K562 (cell line): ENCODE measurements at regions not wholly inside any gene's neighbourhood (a gene's known extent, or its start where the extent isn't known, plus 50 kb on each side); places are given as distances from the start of the nearest gene placed in this dataset.

Source experiments
- ATAC-seq: fragments of 200-7000 bp; cut with Tn5 transposase; 3 replicates; pipeline ENCODE4 v1.9.1; 2020; ENCODE audit warnings: moderate library complexity
- BruUV-seq: library from RNA; stranded (reverse); fragments of 400-500 nt; replicated peaks from 2 replicates; lab custom pipeline; 2021; lab: Mats Ljungman, UMichigan
- CTCF ChIA-PET: fragments of 300-600 bp; formaldehyde crosslinking; extraction: SDS; loops from one replicate; lab custom pipeline; 2021; ENCODE audit warnings: low intra/inter-chr PET ratio; lab: Yijun Ruan, JAX
- POLR2A ChIA-PET: fragments of 300-600, 350-650 bp; sonication (Branson Sonifier 250); formaldehyde crosslinking; extraction: SDS; loops from one replicate; lab custom pipeline; 2021; ENCODE audit warnings: antibody characterized with exemption, inconsistent platforms; lab: Yijun Ruan, JAX
- DNase-seq, 4 experiments: peaks; one replicate each; pipeline versions ENCODE4 v3.0.0 to v3.0.0-alpha.2; 2011 to 2018; ENCODE audit warnings: low spot score in 3 of 4, mixed read lengths in 3 of 4; ENCODE audit errors: extremely low read depth in 1 of 4
- FAIRE-seq: peaks from 2 replicates; lab custom pipeline; 2011; peaks lifted over from hg19 to GRCh38; lab: Jason Lieb, UNC
- H2AFZ ChIP-seq: 2 replicates; pipeline ENCODE4 v1.6.0; 2011; ENCODE audit warnings: low read depth, low read length, control low read depth, inconsistent platforms
- H3K27ac ChIP-seq: fragments of 200-600 bp; 3 replicates; pipeline ENCODE4 v1.8.0; 2011; ENCODE audit warnings: low read depth, mild to moderate bottlenecking, control low read depth, inconsistent platforms, low read length, moderate library complexity, mixed read lengths; ENCODE audit errors: extremely low read depth
- H3K27me3 ChIP-seq, 2 experiments: fragments of 300-600 bp in 1 of 2; 2 replicates in 1 of 2; 3 replicates in 1 of 2; pipeline versions ENCODE4 v1.6.0 to v1.8.0; 2011; ENCODE audit warnings: inconsistent platforms in 2 of 2, low read length in 2 of 2, mild to moderate bottlenecking in 1 of 2, mixed read lengths in 1 of 2, moderate library complexity in 1 of 2; ENCODE audit not compliant: control insufficient read depth in 2 of 2, insufficient read depth in 2 of 2
- H3K36me3 ChIP-seq: fragments of 300-600 bp; 3 replicates; pipeline ENCODE4 v1.8.0; 2011; ENCODE audit warnings: mild to moderate bottlenecking, low read length, inconsistent platforms; ENCODE audit not compliant: control insufficient read depth, insufficient read depth
- H3K4me1 ChIP-seq, 2 experiments: fragments of 200-600 bp in 1 of 2; replicated peaks in 1 of 2; 2 replicates in 1 of 2; 3 replicates in 1 of 2; pipeline versions ENCODE4 v1.5.1 to v1.8.0; 2011; ENCODE audit warnings: inconsistent platforms in 2 of 2, low read length in 2 of 2, mild to moderate bottlenecking in 1 of 2, mixed read lengths in 1 of 2, moderate library complexity in 1 of 2; ENCODE audit not compliant: control insufficient read depth in 2 of 2, insufficient read depth in 2 of 2
- H3K4me2 ChIP-seq: 2 replicates; pipeline ENCODE4 v1.6.1; 2011; ENCODE audit warnings: low read length, control low read depth, inconsistent platforms, mixed read lengths; ENCODE audit not compliant: insufficient read depth
- H3K4me3 ChIP-seq: fragments of 200-600 bp; sonication (generic), shearing (Covaris generic); 2 replicates; pipeline ENCODE4 v1.5.1; 2016; ENCODE audit warnings: control low read depth, inconsistent platforms
- H3K79me2 ChIP-seq: fragments of 200-600 bp; 3 replicates; pipeline ENCODE4 v1.8.0; 2011; ENCODE audit warnings: low read length, inconsistent platforms; ENCODE audit not compliant: control insufficient read depth, insufficient read depth
- H3K9ac ChIP-seq, 2 experiments: 2 replicates each; pipeline versions ENCODE4 v1.6.0 to v1.6.1; 2011; ENCODE audit warnings: low read depth in 2 of 2, low read length in 2 of 2, control low read depth in 1 of 2, inconsistent platforms in 1 of 2, mild to moderate bottlenecking in 1 of 2, mixed read lengths in 1 of 2; ENCODE audit not compliant: insufficient read depth in 1 of 2
- H3K9me1 ChIP-seq: one replicate; pipeline ENCODE4 v1.6.0; 2011; ENCODE audit warnings: inconsistent platforms, mild to moderate bottlenecking, low read length, moderate library complexity; ENCODE audit not compliant: control insufficient read depth, insufficient read depth
- H3K9me3 ChIP-seq: replicated peaks from 2 replicates; pipeline ENCODE4 v1.5.1; 2011; ENCODE audit warnings: low read depth, low read length, inconsistent platforms; ENCODE audit not compliant: control insufficient read depth, insufficient read depth
- H4K20me1 ChIP-seq: replicated peaks from 2 replicates; pipeline ENCODE4 v1.6.1; 2011; ENCODE audit warnings: low read length, inconsistent platforms, mixed read lengths; ENCODE audit not compliant: control insufficient read depth, insufficient read depth
- ELF4 ChIP-seq: fragments of 450-650 bp; formaldehyde crosslinking; IDR thresholded peaks from 2 replicates; pipeline ENCODE4 v1.4.0; 2022; ENCODE audit warnings: missing genetic modification characterization
- FOXJ2 ChIP-seq: fragments of 200-800 bp; sonication (Bioruptor generic); IDR thresholded peaks from 2 replicates; pipeline ENCODE4 v1.6.1; 2016; ENCODE audit warnings: missing genetic modification characterization, missing compliant biosample characterization
- PML ChIP-seq: IDR thresholded peaks from 2 replicates; pipeline ENCODE4 v1.6.1; 2012; ENCODE audit warnings: low read length, inconsistent platforms
- RBBP5 ChIP-seq: fragments of 200-600 bp; sonication (generic); IDR thresholded peaks from 2 replicates; pipeline ENCODE4 v1.6.1; 2012; ENCODE audit warnings: borderline replicate concordance, mild to moderate bottlenecking, low read length, control low read depth, inconsistent platforms; ENCODE audit not compliant: insufficient read depth, poor library complexity, severe bottlenecking
- RBM14 ChIP-seq: fragments of 200-400 bp; formaldehyde crosslinking; IDR thresholded peaks from 2 replicates; pipeline ENCODE4 v1.6.1; 2018; ENCODE audit warnings: low read depth, mild to moderate bottlenecking, low read length, moderate library complexity, borderline replicate concordance; ENCODE audit not compliant: insufficient read depth
- SMAD4 ChIP-seq: fragments of 250-450 bp; sonication (Bioruptor Pico); conservative IDR thresholded peaks from 2 replicates; pipeline ENCODE4 v1.8.0; 2021; ENCODE audit warnings: inconsistent platforms, mild to moderate bottlenecking, moderate library complexity
- ZNF445 ChIP-seq: fragments of 250-450 bp; sonication (Bioruptor Pico); IDR thresholded peaks from 2 replicates; pipeline ENCODE4 v1.4.0; 2020; ENCODE audit warnings: low read depth, mild to moderate bottlenecking, moderate library complexity
- WGBS: fragments of 100-300 bp; shearing (Covaris generic); methylation state at CpG from one replicate; pipeline ENCODE4 v1.1.6; 2016; ENCODE audit warnings: low coverage, mixed read lengths; ENCODE audit not compliant: insufficient coverage; ENCODE audit errors: missing lambda C conversion rate; 5-methylcytosine and 5-hydroxymethylcytosine counted together
- in situ Hi-C: fragments of 300-500 bp; cut with MboI; formaldehyde crosslinking; loops from 4 replicates; pipeline ENCODE4 v1.15.0; 2018; ENCODE audit warnings: inconsistent platforms, mixed read lengths
- intact Hi-C: fragments of 100-400 bp; cut with micrococcal nuclease; formaldehyde crosslinking; loops from 2 replicates; pipeline ENCODE4 v1.14.2; 2022
- TF ChIP-seq, protein P1 (sequence below): fragments of 450-650 bp; conservative IDR thresholded peaks from 2 replicates; pipeline ENCODE4 v1.6.1; 2016; ENCODE audit warnings: missing genetic modification characterization, low read depth, mild to moderate bottlenecking, control low read depth, missing compliant biosample characterization

DNA sequence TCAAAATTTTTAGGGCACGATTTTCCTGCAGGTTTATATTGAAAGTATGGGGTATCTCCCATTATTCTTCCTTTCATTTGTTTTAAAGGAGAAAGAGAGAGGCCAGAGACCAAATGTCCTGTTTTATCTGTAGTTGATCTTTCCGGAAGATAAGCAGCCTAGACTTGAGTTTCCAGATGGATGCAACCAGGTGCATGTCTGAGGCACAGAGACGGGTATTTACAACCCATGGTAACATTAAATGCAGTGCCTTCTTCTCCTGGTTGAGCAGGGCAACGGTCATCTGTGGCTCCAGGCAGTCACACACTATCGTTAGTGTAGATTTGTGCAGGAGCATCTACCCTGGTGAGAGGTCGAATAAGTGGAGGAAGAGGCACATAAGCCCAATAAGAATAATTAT, 1507.1 kb downstream of the UQCRFS1 start:
- no peak overlapping the region for H3K27ac ChIP-seq
- FAIRE-seq, result no peak
- no peak overlapping the region for H3K4me2 ChIP-seq
- WGBS, result 1% methylated on average over 6 of the region's 6 CpGs
- no peaks in the 10 kb centered on the region for H3K79me2 ChIP-seq
- H2AFZ ChIP-seq, result no peak overlapping the region
- DNase-seq, result no peak
- H3K4me1 ChIP-seq, result no peaks in the 10 kb centered on the region
- BruUV-seq, result no TSS peak
- intact Hi-C loops (no loop called here), in situ Hi-C loops (no loop called here)
- H3K9me3 ChIP-seq, result 0 out of 2 replicates have a peak, but pooled peaks cover 2% of the 10 kb centered on the region
- no peak overlapping the region for H3K4me3 ChIP-seq
- ChIA-PET POLR2A (no interaction called here), CTCF (no interaction called here)
- no peak for ATAC-seq
- H3K9me1 ChIP-seq, result no peaks in the 10 kb centered on the region
- no peak overlapping the region for H3K9ac ChIP-seq
- H3K36me3 ChIP-seq, result no peaks in the 10 kb centered on the region
- H4K20me1 ChIP-seq, result no peaks in the 10 kb centered on the region
- H3K27me3 ChIP-seq, result no peaks in the 10 kb centered on the region
- TF ChIP-seq, protein P1, sequence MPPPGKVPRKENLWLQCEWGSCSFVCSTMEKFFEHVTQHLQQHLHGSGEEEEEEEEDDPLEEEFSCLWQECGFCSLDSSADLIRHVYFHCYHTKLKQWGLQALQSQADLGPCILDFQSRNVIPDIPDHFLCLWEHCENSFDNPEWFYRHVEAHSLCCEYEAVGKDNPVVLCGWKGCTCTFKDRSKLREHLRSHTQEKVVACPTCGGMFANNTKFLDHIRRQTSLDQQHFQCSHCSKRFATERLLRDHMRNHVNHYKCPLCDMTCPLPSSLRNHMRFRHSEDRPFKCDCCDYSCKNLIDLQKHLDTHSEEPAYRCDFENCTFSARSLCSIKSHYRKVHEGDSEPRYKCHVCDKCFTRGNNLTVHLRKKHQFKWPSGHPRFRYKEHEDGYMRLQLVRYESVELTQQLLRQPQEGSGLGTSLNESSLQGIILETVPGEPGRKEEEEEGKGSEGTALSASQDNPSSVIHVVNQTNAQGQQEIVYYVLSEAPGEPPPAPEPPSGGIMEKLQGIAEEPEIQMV, result no peak
- TF ChIP-seq ZNF445 (CRISPR knock-in tag) (no peak), SMAD4 (CRISPR knock-in tag) (no peak), PML (no peak), RBM14 (no peak), FOXJ2 (tag) (no peak), RBBP5 (no peak), ELF4 (CRISPR knock-in tag) (no peak)
- TF ChIP-seq, all 486 proteins: peak for 0
